ENCODE measurements at regions not wholly inside any gene's neighbourhood (a gene's known extent, or its start where the extent isn't known, plus 50 kb on each side); places are given as distances from the start of the nearest gene placed in this dataset.

- POLR2A ChIA-PET (ENCODE audit: low non-redundant PET): no interaction called here
- intact Hi-C loops (cut with micrococcal nuclease; ENCODE audit: unreplicated experiment): no loop called here
- no peaks in the 10 kb centered on the region for H3K4me1 ChIP-seq (ENCODE audit: insufficient read depth, low read length, poor library complexity, severe bottlenecking)
- no peak for DNase-seq (ENCODE audit: low spot score)
- CTCF ChIA-PET: no interaction called here
- no peak for TF ChIP-seq EZH2 (IDR thresholded peaks at IDR 0.05; ENCODE audit: borderline replicate concordance, low read depth, low read length, poor library complexity, severe bottlenecking)
- no TSS peak for BruUV-seq (replicated peaks)
- no peaks in the 10 kb centered on the region for H3K36me3 ChIP-seq (ENCODE audit: insufficient read depth, low read length, poor library complexity, severe bottlenecking)
- no peak overlapping the region for H3K4me3 ChIP-seq (ENCODE audit: low read depth, low read length, poor library complexity, severe bottlenecking)
- H3K27ac ChIP-seq (ENCODE audit: low read depth, low read length, poor library complexity, severe bottlenecking): no peak overlapping the region
- no peaks in the 10 kb centered on the region for H3K27me3 ChIP-seq (replicated peaks; ENCODE audit: insufficient read depth, low read depth, low read length, poor library complexity)
- H3K9me3 ChIP-seq (ENCODE audit: low read depth, low read length, poor library complexity, severe bottlenecking): no peaks in the 10 kb centered on the region
Measured at GRCh38 chr10:78927257-78927995, 141.3 kb upstream of the ZMIZ1 start.

GRCh38 chr10:78928330-78928729 is 140.4 kb upstream of the ZMIZ1 start:
- no TSS peak for BruUV-seq (replicated peaks)

GRCh38 chr10:78929541-78929940 is 139.2 kb upstream of the ZMIZ1 start:
- Histone ChIP-seq H3K36me3 (ENCODE audit: insufficient read depth, low read length, poor library complexity, severe bottlenecking) (no peaks in the 10 kb centered on the region), H3K4me3 (ENCODE audit: low read depth, low read length, poor library complexity, severe bottlenecking) (no peak overlapping the region), H3K27ac (ENCODE audit: low read depth, low read length, poor library complexity, severe bottlenecking) (no peak overlapping the region), H3K27me3 (replicated peaks; ENCODE audit: insufficient read depth, low read depth, low read length, poor library complexity) (no peaks in the 10 kb centered on the region), H3K4me1 (ENCODE audit: insufficient read depth, low read length, poor library complexity, severe bottlenecking) (no peaks in the 10 kb centered on the region), H3K9me3 (ENCODE audit: low read depth, low read length, poor library complexity, severe bottlenecking) (no peaks in the 10 kb centered on the region)
- TF ChIP-seq CTCF (conservative IDR thresholded peaks at IDR 0.05; ENCODE audit: low read depth, low read length): no peak
- no peak for TF ChIP-seq EZH2 (IDR thresholded peaks at IDR 0.05; ENCODE audit: borderline replicate concordance, low read depth, low read length, poor library complexity, severe bottlenecking)
- intact Hi-C loops (cut with micrococcal nuclease; ENCODE audit: unreplicated experiment): no loop called here
- POLR2A ChIA-PET (ENCODE audit: low non-redundant PET): no interaction called here
- CTCF ChIA-PET: no interaction called here
- DNase-seq (ENCODE audit: low spot score): no peak
- no TSS peak for BruUV-seq (replicated peaks)

More at GRCh38 chr10:78928330-78928729, 140.4 kb upstream of the ZMIZ1 start:
- ChIA-PET CTCF (no interaction called here), POLR2A (ENCODE audit: low non-redundant PET) (no interaction called here)
- Histone ChIP-seq H3K9me3 (ENCODE audit: low read depth, low read length, poor library complexity, severe bottlenecking) (no peaks in the 10 kb centered on the region), H3K27me3 (replicated peaks; ENCODE audit: insufficient read depth, low read depth, low read length, poor library complexity) (no peaks in the 10 kb centered on the region), H3K27ac (ENCODE audit: low read depth, low read length, poor library complexity, severe bottlenecking) (no peak overlapping the region), H3K4me1 (ENCODE audit: insufficient read depth, low read length, poor library complexity, severe bottlenecking) (no peaks in the 10 kb centered on the region), H3K4me3 (ENCODE audit: low read depth, low read length, poor library complexity, severe bottlenecking) (no peak overlapping the region), H3K36me3 (ENCODE audit: insufficient read depth, low read length, poor library complexity, severe bottlenecking) (no peaks in the 10 kb centered on the region)
- intact Hi-C loops (cut with micrococcal nuclease; ENCODE audit: unreplicated experiment): no loop called here
- TF ChIP-seq EZH2 (IDR thresholded peaks at IDR 0.05; ENCODE audit: borderline replicate concordance, low read depth, low read length, poor library complexity, severe bottlenecking) (no peak), CTCF (conservative IDR thresholded peaks at IDR 0.05; ENCODE audit: low read depth, low read length) (no peak)
- DNase-seq (ENCODE audit: low spot score): no peak
